ENCODE measurements at regions not wholly inside any gene's neighbourhood (a gene's known extent, or its start where the extent isn't known, plus 50 kb on each side); places are given as distances from the start of the nearest gene placed in this dataset.

DNA sequence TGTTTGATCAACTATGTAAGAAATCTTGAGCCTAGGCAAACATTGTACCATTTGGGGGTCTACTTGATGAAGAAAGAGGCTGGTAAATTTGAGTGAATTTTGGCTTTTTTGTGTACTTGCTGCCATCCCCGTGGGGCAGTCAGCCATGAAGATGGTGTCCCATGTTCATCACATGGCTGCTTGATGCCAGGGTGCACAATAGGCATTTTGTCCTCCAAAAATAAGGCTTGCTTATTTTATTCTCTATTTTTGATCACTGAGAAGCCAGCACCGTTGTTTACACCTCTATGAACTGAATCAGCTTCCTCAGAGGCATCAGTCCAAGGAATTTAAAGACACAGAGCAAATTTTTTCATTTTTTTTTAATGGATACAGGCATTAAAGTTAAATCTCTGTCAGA, 1195.7 kb downstream of the AMY1C start:
- Mint-ChIP-seq H3K27ac (no peak overlapping the region), H3K27me3 (no peaks in the 10 kb centered on the region), H3K9me3 (peaks cover 2% of the 10 kb centered on the region), H3K4me3 (no peak overlapping the region), H3K36me3 (no peaks in the 10 kb centered on the region), H3K4me1 (peaks cover 7% of the 10 kb centered on the region)
- no peak for ATAC-seq

DNA sequence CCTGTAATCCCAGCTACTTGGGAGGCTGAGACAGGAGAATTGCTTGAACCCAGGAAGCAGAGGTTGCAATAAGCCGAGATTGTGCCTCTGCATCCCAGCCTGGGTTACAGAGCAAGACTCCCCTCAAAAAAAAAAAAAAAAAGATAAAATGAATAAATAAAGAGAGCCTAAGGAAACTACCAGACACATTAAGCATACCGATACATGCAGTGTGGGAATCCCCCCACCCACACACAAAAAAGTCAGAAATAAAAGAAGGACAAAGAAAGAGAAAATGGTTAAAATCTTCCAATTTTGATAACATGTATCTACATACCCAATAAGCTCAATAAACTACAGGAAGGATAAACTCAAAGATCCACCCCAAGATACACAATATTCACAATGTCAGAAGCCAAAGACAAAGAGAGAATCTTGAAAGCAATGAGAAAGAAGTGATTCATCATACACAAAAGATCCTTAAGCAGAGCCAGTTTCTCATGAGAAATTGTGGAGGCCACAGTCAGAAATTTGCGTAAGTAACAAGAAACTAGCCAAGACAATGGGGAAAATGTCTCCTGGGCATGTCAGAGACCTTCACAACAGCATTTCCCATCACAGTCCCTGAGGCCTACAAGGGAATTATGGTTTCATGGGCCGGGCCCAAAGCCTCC, 1197.0 kb downstream of the AMY1C start:
- no peak overlapping the region for H3K4me3 Mint-ChIP-seq
- H3K36me3 Mint-ChIP-seq: no peaks in the 10 kb centered on the region
- H3K4me1 Mint-ChIP-seq: peaks cover 7% of the 10 kb centered on the region
- no peak for ATAC-seq
- no peak overlapping the region for H3K27ac Mint-ChIP-seq
- no peaks in the 10 kb centered on the region for H3K27me3 Mint-ChIP-seq
- no peaks in the 10 kb centered on the region for H3K9me3 Mint-ChIP-seq

DNA sequence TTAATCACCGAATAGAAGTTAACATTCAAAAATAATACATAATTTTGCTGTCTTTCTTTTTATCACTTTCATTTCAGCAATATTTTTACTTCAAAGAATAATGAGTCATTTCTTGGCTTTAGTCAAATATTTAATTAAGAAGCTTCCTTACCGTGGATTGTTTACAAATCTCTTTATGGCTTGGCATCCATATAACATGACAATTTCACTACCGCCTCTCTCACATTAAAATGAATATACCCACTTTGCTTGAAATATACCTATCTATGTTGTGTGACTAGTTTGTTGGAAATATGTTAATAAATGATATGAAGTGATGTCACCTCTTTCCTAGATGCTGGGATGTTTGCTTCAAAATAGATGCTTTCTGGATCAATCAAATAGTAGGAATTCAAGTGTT, 1203.9 kb downstream of the AMY1C start:
- no peak for ATAC-seq
- Mint-ChIP-seq H3K4me3 (no peak overlapping the region), H3K27me3 (no peaks in the 10 kb centered on the region)

DNA sequence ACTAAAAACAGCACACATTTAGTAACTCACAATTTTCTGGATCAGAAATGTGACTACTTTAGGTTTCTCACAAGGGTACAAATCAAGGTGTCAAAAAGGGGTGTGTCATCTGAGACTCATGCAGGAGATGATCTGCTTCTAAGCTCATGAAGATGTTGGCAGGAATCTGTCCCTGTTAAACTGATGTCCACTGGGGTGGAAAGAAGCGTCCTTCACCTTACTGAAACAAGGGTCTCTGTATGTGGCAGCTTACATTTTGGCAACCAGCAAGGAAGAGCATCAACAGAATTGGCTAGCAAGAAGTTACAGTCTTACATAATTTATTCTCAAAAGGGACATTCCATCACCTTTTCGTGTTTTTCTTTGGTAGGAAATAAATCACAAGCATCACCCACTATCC, 1223.8 kb downstream of the AMY1C start:
- H3K27me3 Mint-ChIP-seq: no peaks in the 10 kb centered on the region
- H3K9me3 Mint-ChIP-seq: no peaks in the 10 kb centered on the region
- no peaks in the 10 kb centered on the region for H3K4me1 Mint-ChIP-seq
- no peaks in the 10 kb centered on the region for H3K36me3 Mint-ChIP-seq
- ATAC-seq: no peak
- no peak overlapping the region for H3K27ac Mint-ChIP-seq
- no peak overlapping the region for H3K4me3 Mint-ChIP-seq

More for the DNA sequence above, 1203.9 kb downstream of the AMY1C start:
- Mint-ChIP-seq H3K36me3 (no peaks in the 10 kb centered on the region), H3K27ac (no peak overlapping the region), H3K9me3 (no peaks in the 10 kb centered on the region), H3K4me1 (no peaks in the 10 kb centered on the region)

DNA sequence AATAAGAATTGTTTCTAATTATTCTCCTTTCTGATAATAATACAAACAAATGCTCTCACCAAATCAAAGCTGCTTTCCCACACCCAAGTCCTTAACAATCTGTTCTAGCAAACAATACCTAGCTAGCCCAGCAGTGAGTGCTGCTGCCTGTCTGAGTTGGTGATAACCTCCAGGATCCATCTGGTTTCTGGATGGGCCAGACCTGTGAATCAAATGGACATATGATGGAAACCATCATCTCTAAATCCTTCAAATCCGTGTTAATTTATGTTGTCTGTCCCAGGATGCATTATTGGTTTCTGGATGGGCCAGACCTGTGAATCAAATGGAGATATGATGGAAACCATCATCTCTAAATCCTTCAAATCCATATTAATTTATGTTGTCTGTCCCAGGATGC, 1230.0 kb downstream of the AMY1C start:
- Mint-ChIP-seq H3K27me3 (no peaks in the 10 kb centered on the region), H3K36me3 (no peaks in the 10 kb centered on the region), H3K4me3 (no peak overlapping the region), H3K4me1 (no peaks in the 10 kb centered on the region), H3K27ac (no peak overlapping the region), H3K9me3 (peaks cover 3% of the 10 kb centered on the region)
- no peak for ATAC-seq

DNA sequence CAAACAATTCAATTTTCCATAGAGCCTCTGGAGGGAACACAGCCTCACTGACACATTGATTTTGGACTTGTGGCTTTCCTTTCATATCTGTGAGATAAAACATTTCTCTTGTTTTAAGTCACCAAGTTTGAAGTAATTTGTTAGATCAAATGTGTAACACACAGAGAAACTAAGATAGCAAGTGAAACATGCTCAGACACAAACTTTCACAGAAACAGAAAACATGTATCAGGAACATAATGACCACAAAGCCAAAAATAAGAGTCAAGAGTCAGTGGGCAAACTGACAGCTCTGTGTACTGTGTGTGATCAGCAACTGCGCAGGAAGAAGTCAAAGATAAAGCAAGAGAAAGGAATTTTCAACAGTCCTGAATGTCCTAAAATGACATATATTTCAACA, 1237.5 kb downstream of the AMY1C start:
- Mint-ChIP-seq H3K27ac (no peak overlapping the region), H3K4me3 (no peak overlapping the region), H3K27me3 (no peaks in the 10 kb centered on the region), H3K4me1 (no peaks in the 10 kb centered on the region), H3K36me3 (no peaks in the 10 kb centered on the region), H3K9me3 (peaks cover 12% of the 10 kb centered on the region)
- ATAC-seq: no peak

DNA sequence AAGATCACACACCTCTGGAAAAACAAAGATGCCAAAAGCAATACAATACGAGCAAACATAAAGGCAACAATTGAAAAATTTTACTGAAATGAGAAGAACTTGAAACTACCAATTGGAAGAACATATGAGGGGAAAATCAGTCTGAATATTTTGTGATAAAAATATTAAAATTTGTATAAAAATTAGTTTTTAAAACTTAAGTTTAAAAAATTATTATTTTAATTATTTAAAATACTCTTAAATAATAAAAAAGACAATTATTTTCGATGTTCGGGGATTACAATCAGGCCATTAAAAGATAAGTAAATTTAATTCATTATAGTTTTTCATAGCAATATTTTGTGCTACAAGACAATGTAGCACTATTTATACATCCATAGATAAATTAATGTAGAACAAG, 1239.3 kb downstream of the AMY1C start:
- peaks cover 12% of the 10 kb centered on the region for H3K9me3 Mint-ChIP-seq
- H3K4me3 Mint-ChIP-seq: no peak overlapping the region
- H3K36me3 Mint-ChIP-seq: no peaks in the 10 kb centered on the region
- no peaks in the 10 kb centered on the region for H3K27me3 Mint-ChIP-seq
- H3K27ac Mint-ChIP-seq: no peak overlapping the region
- no peaks in the 10 kb centered on the region for H3K4me1 Mint-ChIP-seq
- no peak for ATAC-seq

DNA sequence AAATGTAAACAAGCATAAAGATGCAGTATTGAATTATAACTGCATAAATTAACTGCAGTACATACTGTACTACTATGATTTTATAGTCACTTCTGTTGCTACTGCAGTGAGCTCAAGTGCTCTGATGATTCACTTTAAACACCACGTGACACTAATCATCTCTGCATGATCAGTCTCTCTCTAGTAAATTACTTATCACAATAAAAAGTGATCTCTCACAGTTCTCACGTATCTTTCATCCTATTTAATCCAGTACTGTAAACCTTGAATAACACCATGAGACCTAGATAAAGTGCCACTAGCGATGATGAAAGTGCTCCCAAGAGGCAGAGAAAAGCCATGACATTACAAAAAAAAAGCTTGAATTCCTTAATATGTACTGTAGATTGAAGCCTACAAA, 1242.0 kb downstream of the AMY1C start:
- Mint-ChIP-seq H3K27ac (no peak overlapping the region), H3K9me3 (peaks cover 6% of the 10 kb centered on the region), H3K27me3 (no peaks in the 10 kb centered on the region), H3K4me3 (no peak overlapping the region), H3K4me1 (no peaks in the 10 kb centered on the region), H3K36me3 (no peaks in the 10 kb centered on the region)
- no peak for ATAC-seq

DNA sequence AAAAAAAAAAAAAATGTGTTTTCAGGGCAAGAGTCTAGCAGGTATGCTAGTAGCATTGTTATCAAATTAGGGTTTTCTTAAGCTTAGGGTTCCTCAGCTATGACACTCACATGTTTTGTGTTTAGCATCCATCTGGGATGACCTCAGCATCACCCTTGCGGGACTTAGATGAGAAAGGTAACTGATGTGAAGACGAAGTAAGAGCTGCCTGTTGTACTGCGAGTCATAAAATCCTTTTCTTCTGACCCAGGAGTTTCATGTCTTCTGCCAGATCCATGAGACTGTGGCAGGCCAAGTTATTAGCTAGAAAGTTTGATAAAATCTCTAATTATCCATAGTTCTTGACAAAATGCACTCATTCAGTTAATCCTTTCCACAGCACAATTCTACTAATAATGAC, 1251.1 kb downstream of the AMY1C start:
- Mint-ChIP-seq H3K27ac (no peak overlapping the region), H3K27me3 (no peaks in the 10 kb centered on the region), H3K9me3 (no peaks in the 10 kb centered on the region), H3K4me3 (no peak overlapping the region), H3K4me1 (no peaks in the 10 kb centered on the region), H3K36me3 (no peaks in the 10 kb centered on the region)
- no peak for ATAC-seq

DNA sequence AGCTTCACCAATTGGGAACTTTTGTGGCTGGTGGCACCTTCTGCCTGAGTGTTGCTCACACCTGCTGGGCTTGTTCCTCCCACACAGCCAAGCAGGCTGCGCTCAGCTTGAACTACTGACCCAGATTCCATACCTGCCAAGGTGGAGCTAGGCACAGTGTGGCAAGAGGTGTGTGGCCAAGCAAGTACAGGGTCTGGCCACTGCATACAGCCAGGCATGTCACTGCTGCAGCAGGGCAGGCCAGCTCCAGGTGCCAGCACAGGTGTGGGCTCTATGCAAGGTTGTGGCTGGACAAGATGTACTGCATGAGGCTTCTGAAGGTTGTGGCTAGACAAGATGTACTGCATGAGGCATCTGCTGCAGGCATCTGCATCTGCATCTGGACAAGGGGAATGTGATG, 1254.8 kb downstream of the AMY1C start:
- Mint-ChIP-seq H3K27ac (no peak overlapping the region), H3K36me3 (no peaks in the 10 kb centered on the region), H3K4me3 (no peak overlapping the region), H3K27me3 (no peaks in the 10 kb centered on the region), H3K4me1 (no peaks in the 10 kb centered on the region), H3K9me3 (no peaks in the 10 kb centered on the region)
- peak; percentile 41 for ATAC-seq

DNA sequence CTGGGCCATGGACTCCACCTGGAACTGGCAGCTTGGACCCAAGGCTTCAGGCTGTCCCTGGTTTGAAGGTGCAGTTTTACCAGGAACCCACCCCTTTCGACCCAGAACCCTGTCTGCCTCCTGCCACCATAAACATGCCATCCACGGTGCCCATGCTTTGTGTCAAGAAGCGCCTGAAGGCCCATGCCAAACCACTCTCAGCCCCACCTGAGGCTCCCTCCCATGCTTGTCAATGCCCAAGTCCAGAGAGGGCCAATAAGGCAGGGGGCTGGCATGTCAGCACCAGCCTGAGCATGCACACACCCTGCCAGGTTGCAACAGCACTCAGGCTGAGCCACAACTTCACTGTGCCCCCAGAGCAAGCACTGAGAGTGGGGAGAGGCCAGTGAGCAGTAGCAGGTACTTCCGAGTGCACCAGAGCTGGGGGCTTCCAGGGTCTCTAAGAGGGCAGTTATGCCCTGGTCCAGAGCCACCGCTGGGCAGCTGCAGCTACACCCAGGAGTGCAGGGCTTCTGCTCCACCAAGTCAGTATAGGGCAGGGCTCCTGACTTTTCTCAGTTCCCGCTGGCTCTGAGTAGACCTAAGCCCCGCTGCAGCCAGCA, 1256.0 kb downstream of the AMY1C start:
- H3K9me3 Mint-ChIP-seq: no peaks in the 10 kb centered on the region
- no peak overlapping the region for H3K4me3 Mint-ChIP-seq
- peak; percentile 16 for ATAC-seq
- H3K4me1 Mint-ChIP-seq: no peaks in the 10 kb centered on the region
- no peaks in the 10 kb centered on the region for H3K27me3 Mint-ChIP-seq
- no peak overlapping the region for H3K27ac Mint-ChIP-seq
- no peaks in the 10 kb centered on the region for H3K36me3 Mint-ChIP-seq

DNA sequence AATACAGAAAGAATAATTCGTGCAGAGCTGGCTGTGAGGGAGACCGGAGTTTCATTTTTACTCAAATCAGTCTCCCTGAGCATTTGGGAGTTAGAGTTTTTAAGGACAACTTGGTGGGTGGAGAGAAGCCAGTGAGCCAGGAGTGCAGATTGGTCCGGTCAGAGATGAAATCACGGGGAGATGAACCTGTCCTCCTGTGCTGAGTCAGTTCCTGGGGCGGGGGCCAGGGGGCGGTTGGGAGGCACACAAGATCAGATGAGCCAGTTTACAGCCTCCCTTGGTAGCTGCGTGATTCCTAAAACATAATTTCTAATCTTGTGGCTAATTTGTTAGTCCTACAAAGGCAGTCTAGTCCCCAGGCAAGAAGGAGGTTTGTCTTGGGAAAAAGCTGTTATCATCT, 1267.9 kb downstream of the AMY1C start:
- no peaks in the 10 kb centered on the region for H3K9me3 Mint-ChIP-seq
- no peak overlapping the region for H3K27ac Mint-ChIP-seq
- ATAC-seq: peak; percentile 53
- H3K4me1 Mint-ChIP-seq: no peaks in the 10 kb centered on the region
- no peaks in the 10 kb centered on the region for H3K36me3 Mint-ChIP-seq
- no peaks in the 10 kb centered on the region for H3K27me3 Mint-ChIP-seq
- H3K4me3 Mint-ChIP-seq: no peak overlapping the region

DNA sequence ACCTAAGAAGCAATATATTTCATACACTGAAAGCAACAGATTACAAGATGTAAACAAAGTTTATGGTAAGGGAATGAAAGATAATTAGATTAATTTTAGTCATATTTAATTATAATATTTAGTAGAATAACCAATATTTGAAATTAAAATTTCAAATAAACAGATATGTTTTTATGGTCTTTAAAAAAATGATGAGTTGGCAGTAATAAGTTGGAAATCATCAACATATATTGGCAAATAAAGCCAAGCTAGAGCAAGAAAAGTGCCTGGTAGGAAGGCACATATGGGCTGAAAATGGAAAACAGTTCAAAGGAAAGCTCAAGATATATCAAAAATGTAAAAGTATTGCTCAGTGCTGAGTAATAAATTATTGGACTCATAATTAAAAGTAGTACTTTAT, 1274.0 kb downstream of the AMY1C start:
- no peak overlapping the region for H3K4me3 Mint-ChIP-seq
- no peaks in the 10 kb centered on the region for H3K4me1 Mint-ChIP-seq
- no peaks in the 10 kb centered on the region for H3K27me3 Mint-ChIP-seq
- H3K9me3 Mint-ChIP-seq: no peaks in the 10 kb centered on the region
- no peak for ATAC-seq
- no peak overlapping the region for H3K27ac Mint-ChIP-seq
- no peaks in the 10 kb centered on the region for H3K36me3 Mint-ChIP-seq

DNA sequence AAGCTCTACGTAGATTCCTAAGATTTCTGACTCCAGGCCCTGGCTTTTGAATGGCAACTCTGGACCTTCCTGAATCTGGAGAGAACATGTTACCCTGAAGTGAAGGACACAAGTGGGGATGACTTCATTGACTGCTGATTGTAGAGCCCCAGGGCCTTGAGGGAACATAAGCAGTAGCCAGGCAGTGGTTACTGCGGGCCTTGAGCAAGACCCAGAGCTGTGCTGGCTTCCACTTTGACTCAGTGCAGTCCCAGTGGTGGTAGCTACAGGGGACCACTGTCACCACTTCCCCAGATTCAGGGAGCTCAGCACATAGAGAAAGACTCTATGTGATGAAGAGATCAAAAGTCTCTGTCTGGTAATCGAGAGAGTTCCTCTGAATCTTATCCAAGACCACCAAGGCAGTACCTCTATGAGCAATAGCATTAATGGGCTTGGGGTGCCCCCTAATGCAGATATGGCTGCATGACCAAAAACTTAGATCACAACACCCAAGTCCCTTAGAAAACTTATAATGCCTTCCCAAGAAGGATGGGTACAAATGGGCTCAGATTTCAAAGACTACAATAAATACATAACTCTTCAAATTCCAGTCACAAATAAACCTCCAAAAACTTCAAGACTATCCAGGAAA, 1278.3 kb downstream of the AMY1C start:
- no peak overlapping the region for H3K4me3 Mint-ChIP-seq
- no peaks in the 10 kb centered on the region for H3K27me3 Mint-ChIP-seq
- no peaks in the 10 kb centered on the region for H3K9me3 Mint-ChIP-seq
- no peaks in the 10 kb centered on the region for H3K4me1 Mint-ChIP-seq
- ATAC-seq: peak; percentile 50
- H3K36me3 Mint-ChIP-seq: no peaks in the 10 kb centered on the region
- H3K27ac Mint-ChIP-seq: no peak overlapping the region

DNA sequence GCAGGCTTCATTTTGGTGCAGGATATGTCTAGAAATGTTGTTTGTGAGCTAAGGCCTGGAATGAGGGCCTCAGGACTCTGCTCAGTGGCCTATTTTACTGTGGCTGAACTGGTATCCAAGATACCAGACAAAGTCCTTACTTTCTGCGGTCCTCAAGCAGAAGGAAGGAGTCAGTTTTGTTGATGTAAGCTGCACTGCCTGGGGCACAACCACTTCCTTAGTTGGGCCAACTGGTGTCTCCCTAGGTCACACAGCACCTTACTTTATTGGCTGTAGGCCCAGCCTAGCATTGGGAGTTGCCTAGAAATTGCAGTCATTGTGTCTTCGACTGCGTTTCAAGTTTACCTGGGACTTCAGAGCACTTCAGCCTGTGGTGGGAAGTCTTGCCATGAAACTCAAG, 1322.7 kb downstream of the AMY1C start:
- H3K36me3 Mint-ChIP-seq: no peaks in the 10 kb centered on the region
- no peaks in the 10 kb centered on the region for H3K4me1 Mint-ChIP-seq
- H3K9me3 Mint-ChIP-seq: peaks cover 10% of the 10 kb centered on the region
- H3K4me3 Mint-ChIP-seq: no peak overlapping the region
- no peaks in the 10 kb centered on the region for H3K27me3 Mint-ChIP-seq
- no peak overlapping the region for H3K27ac Mint-ChIP-seq
- ATAC-seq: no peak

DNA sequence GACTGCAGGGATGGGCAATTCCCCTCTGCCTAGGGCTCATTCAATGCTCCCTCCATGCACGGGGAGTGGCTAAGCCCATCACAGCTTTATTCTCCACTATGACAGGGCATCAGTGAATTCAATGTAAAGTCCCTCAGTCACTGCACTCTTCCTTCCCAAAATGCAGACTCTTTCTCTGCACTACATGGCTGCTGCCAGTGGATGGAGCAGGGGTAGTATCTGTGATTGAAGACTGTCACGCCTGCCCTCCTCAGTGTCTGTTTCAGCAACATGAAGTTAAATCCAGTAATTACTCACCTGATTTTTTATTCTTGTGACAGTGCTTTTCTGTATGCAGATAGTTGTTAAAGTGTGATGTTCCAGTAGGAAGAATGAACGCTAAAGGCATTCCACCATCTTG, 1323.2 kb downstream of the AMY1C start:
- no peaks in the 10 kb centered on the region for H3K4me1 Mint-ChIP-seq
- H3K4me3 Mint-ChIP-seq: no peak overlapping the region
- no peaks in the 10 kb centered on the region for H3K36me3 Mint-ChIP-seq
- H3K9me3 Mint-ChIP-seq: peaks cover 7% of the 10 kb centered on the region
- H3K27me3 Mint-ChIP-seq: no peaks in the 10 kb centered on the region
- no peak for ATAC-seq
- H3K27ac Mint-ChIP-seq: no peak overlapping the region

Measured in stimulated activated memory B cell treated with anti-CD40 and anti-IgM and Interleukin-4, amounts not matched to agents 10 μg/mL and 1 μg/mL and 100 μg/mL, for 72 hours (primary cell).